CD14-positive monocyte (primary cell): ENCODE measurements at regions not wholly inside any gene's neighbourhood (a gene's known extent, or its start where the extent isn't known, plus 50 kb on each side); places are given as distances from the start of the nearest gene placed in this dataset.

Source experiments
- DNase-seq, 3 donors: peaks; one replicate each; pipeline ENCODE4 v3.0.0-alpha.2; 2011 to 2022
- H2AFZ ChIP-seq: 2 replicates; pipeline ENCODE4 v1.6.0; 2012; ENCODE audit warnings: mild to moderate bottlenecking, low read depth, low read length, inconsistent platforms; ENCODE audit not compliant: insufficient read depth, poor library complexity, severe bottlenecking
- H3K27ac ChIP-seq, 2 donors: 1 replicate in 1 of 2; 2 replicates in 1 of 2; pipeline ENCODE4 v1.5.1; 2012 to 2013; ENCODE audit warnings: low read length in 2 of 2, control low read depth in 1 of 2, inconsistent platforms in 1 of 2, low read depth in 1 of 2, mild to moderate bottlenecking in 1 of 2
- H3K27me3 ChIP-seq, 2 donors: one replicate each; pipeline versions ENCODE4 v1.6.0 to v1.6.1; 2011 to 2013; ENCODE audit warnings: low read length in 2 of 2; ENCODE audit not compliant: control insufficient read depth in 2 of 2, insufficient read depth in 2 of 2
- H3K36me3 ChIP-seq, 2 donors: replicated peaks in 1 of 2; 1 replicate in 1 of 2; 2 replicates in 1 of 2; pipeline versions ENCODE4 v1.5.1 to v1.6.1; 2012 to 2013; ENCODE audit warnings: low read length in 2 of 2, control low read depth in 1 of 2, inconsistent platforms in 1 of 2, mild to moderate bottlenecking in 1 of 2; ENCODE audit not compliant: insufficient read depth in 2 of 2, control insufficient read depth in 1 of 2
- H3K4me1 ChIP-seq, 2 donors: 1 replicate in 1 of 2; 2 replicates in 1 of 2; pipeline versions ENCODE4 v1.5.1 to v1.6.1; 2012 to 2013; ENCODE audit warnings: low read length in 2 of 2, control low read depth in 1 of 2, inconsistent platforms in 1 of 2, mild to moderate bottlenecking in 1 of 2, moderate library complexity in 1 of 2; ENCODE audit not compliant: insufficient read depth in 2 of 2, control insufficient read depth in 1 of 2
- H3K4me2 ChIP-seq: replicated peaks from 2 replicates; pipeline ENCODE3; 2012; ENCODE audit warnings: low read length, moderate library complexity, mild to moderate bottlenecking; ENCODE audit not compliant: poor library complexity, severe bottlenecking; ENCODE audit errors: extremely low read depth
- H3K4me3 ChIP-seq, 3 experiments: fragments of 200-600 bp in 1 of 3; sonication (generic) in 1 of 3; replicated peaks in 1 of 3; 1 replicate in 2 of 3; 2 replicates in 1 of 3; pipeline ENCODE4 v1.5.1; 2011 to 2013; ENCODE audit warnings: low read length in 3 of 3, mild to moderate bottlenecking in 3 of 3, control low read depth in 2 of 3, low read depth in 2 of 3, inconsistent platforms in 1 of 3, moderate library complexity in 1 of 3
- H3K79me2 ChIP-seq: 2 replicates; pipeline ENCODE4 v1.6.0; 2012; ENCODE audit warnings: mild to moderate bottlenecking, control low read depth, inconsistent platforms, low read length, moderate library complexity; ENCODE audit not compliant: insufficient read depth
- H3K9ac ChIP-seq: 2 replicates; pipeline ENCODE4 v1.6.0; 2017; ENCODE audit warnings: low read length, mild to moderate bottlenecking; ENCODE audit not compliant: insufficient read depth, poor library complexity, severe bottlenecking
- H3K9me3 ChIP-seq, 2 donors: replicated peaks in 1 of 2; 1 replicate in 1 of 2; 2 replicates in 1 of 2; pipeline versions ENCODE4 v1.5.1 to v1.6.1; 2012 to 2013; ENCODE audit warnings: low read length in 2 of 2, control low read depth in 1 of 2; ENCODE audit not compliant: control insufficient read depth in 1 of 2, insufficient read depth in 1 of 2
- H4K20me1 ChIP-seq: 2 replicates; pipeline ENCODE4 v1.6.0; 2012; ENCODE audit warnings: mild to moderate bottlenecking, low read length, control low read depth, moderate library complexity; ENCODE audit not compliant: insufficient read depth
- H3K27ac Mint-ChIP-seq, 7 donors: one replicate each; pipeline ENCODE4 v1.8.0; 2020; ENCODE audit warnings: mild to moderate bottlenecking in 7 of 7, mixed read lengths in 7 of 7, moderate library complexity in 6 of 7, inconsistent platforms in 2 of 7
- H3K27me3 Mint-ChIP-seq, 3 donors: one replicate each; pipeline ENCODE4 v1.8.0; 2021 to 2022; ENCODE audit warnings: low read depth in 3 of 3, mild to moderate bottlenecking in 3 of 3, mixed read lengths in 3 of 3, moderate library complexity in 3 of 3, inconsistent platforms in 1 of 3
- H3K36me3 Mint-ChIP-seq, 2 donors: one replicate each; pipeline ENCODE4 v1.8.0; 2020; ENCODE audit warnings: mixed read lengths in 2 of 2, inconsistent platforms in 1 of 2, mild to moderate bottlenecking in 1 of 2
- H3K4me1 Mint-ChIP-seq: one replicate; pipeline ENCODE4 v1.8.0; 2020; ENCODE audit warnings: mild to moderate bottlenecking, mixed read lengths
- H3K4me3 Mint-ChIP-seq, 2 donors: one replicate each; pipeline ENCODE4 v1.8.0; 2020; ENCODE audit warnings: mild to moderate bottlenecking in 2 of 2, mixed read lengths in 2 of 2, moderate library complexity in 1 of 2
- H3K9me3 Mint-ChIP-seq, 7 donors: one replicate each; pipeline ENCODE4 v1.8.0; 2020 to 2022; ENCODE audit warnings: mixed read lengths in 7 of 7, mild to moderate bottlenecking in 6 of 7, moderate library complexity in 6 of 7, inconsistent platforms in 2 of 7
- CTCF ChIP-seq: fragments of 200-600 bp; IDR thresholded peaks from one replicate; pipeline ENCODE4 v1.8.0; 2022; ENCODE audit warnings: antibody characterized with exemption, mild to moderate bottlenecking
- WGBS: methylation state at CpG from one replicate; pipeline ENCODE4 v1.1.5; 2013; ENCODE audit warnings: missing lambda C conversion rate; ENCODE audit not compliant: insufficient coverage; 5-methylcytosine and 5-hydroxymethylcytosine counted together
- intact Hi-C, 2 donors: fragments of 100-400 bp; cut with micrococcal nuclease; formaldehyde crosslinking; loops; one replicate each; pipeline versions ENCODE4 v1.15.0 to v1.15.1; 2023

- Mint-ChIP-seq H3K4me1 (peaks cover 29% of the 10 kb centered on the region), H3K36me3 (no peaks in the 10 kb centered on the region), H3K27ac (peak overlapping the region in 1 of 7 donors; percentile 24), H3K4me3 (no peak overlapping the region), H3K9me3 (no peaks in the 10 kb centered on the region), H3K27me3 (peaks cover 4 to 7% (median 6%) of the 10 kb centered on the region in 3 donors)
- no peak overlapping the region for H3K4me3 ChIP-seq
- no peaks in the 10 kb centered on the region for H4K20me1 ChIP-seq
- intact Hi-C loops = no loop called here
- H2AFZ ChIP-seq = no peak overlapping the region
- no peaks in the 10 kb centered on the region for H3K79me2 ChIP-seq
- no peaks in the 10 kb centered on the region for H3K36me3 ChIP-seq
- H3K4me1 ChIP-seq = peaks cover 12 to 27% of the 10 kb centered on the region in 2 donors
- H3K27ac ChIP-seq = no peak overlapping the region
- H3K9me3 ChIP-seq = no peaks in the 10 kb centered on the region
- TF ChIP-seq CTCF = no peak
- H3K27me3 ChIP-seq = no peaks in the 10 kb centered on the region
- H3K9ac ChIP-seq = no peak overlapping the region
- no peak for DNase-seq
- 80% methylated on average over 1 of the region's 3 CpGs for WGBS
- no peak overlapping the region for H3K4me2 ChIP-seq
Observed at GRCh38 chr14:106841701-106842100, 1315.3 kb downstream of the TMEM121 start.

- Mint-ChIP-seq H3K27ac (no peak overlapping the region), H3K4me1 (peaks cover 37% of the 10 kb centered on the region), H3K36me3 (no peaks in the 10 kb centered on the region), H3K4me3 (no peak overlapping the region), H3K9me3 (peaks cover 0 to 1% (median 0%) of the 10 kb centered on the region in 7 donors), H3K27me3 (peaks cover 4 to 7% (median 6%) of the 10 kb centered on the region in 3 donors)
- H3K4me1 ChIP-seq = peaks cover 12 to 35% of the 10 kb centered on the region in 2 donors
- H3K9me3 ChIP-seq = no peaks in the 10 kb centered on the region
- H2AFZ ChIP-seq = no peak overlapping the region
- H3K36me3 ChIP-seq = no peaks in the 10 kb centered on the region
- TF ChIP-seq CTCF = peak; percentile 74
- H4K20me1 ChIP-seq = no peaks in the 10 kb centered on the region
- no peak overlapping the region for H3K9ac ChIP-seq
- no peak overlapping the region for H3K27ac ChIP-seq
- H3K27me3 ChIP-seq = no peaks in the 10 kb centered on the region
- no peaks in the 10 kb centered on the region for H3K79me2 ChIP-seq
- H3K4me2 ChIP-seq = no peak overlapping the region
- peak; percentile 5 to 39 (median 27) for DNase-seq
- intact Hi-C loops = no loop called here
- WGBS = 66% methylated on average over 5 of the region's 6 CpGs
- H3K4me3 ChIP-seq = no peak overlapping the region
Observed at GRCh38 chr14:106842687-106843086, 1316.3 kb downstream of the TMEM121 start.
